ENCODE measurements at regions not wholly inside any gene's neighbourhood (a gene's known extent, or its start where the extent isn't known, plus 50 kb on each side); places are given as distances from the start of the nearest gene placed in this dataset.

DNA sequence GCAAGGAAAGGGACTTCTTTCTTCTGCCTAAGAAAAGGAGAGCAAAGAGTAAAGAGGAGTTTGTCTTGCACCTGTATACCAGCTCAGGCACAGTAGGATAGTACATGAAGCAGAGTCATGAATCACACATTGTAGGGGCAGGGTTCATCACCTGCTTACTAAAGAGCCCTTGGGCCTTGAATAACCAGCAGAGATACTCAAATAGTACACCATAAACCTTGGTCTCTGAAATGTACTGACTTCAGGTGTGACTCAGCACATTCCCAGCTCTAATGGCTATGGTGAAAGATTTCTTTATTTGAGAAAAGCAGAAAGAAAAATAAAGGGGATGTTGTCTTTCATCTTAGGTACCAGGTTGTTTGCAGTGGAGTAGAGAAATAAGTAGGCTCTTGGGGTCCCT is 122.8 kb downstream of the KDM5D start:
- intact Hi-C loops (cut with DNase I; ENCODE audit: low total_unique reads): no loop called here

GRCh38 chrY:19601113-19601512 is 143.4 kb downstream of the KDM5D start:
- H3K4me3 ChIP-seq: no peak overlapping the region
- H3K36me3 ChIP-seq: no peaks in the 10 kb centered on the region
- H3K27ac ChIP-seq: no peak overlapping the region
- no peak for DNase-seq (ENCODE audit: low spot score in 2 of 2)
- H3K9me3 ChIP-seq: no peaks in the 10 kb centered on the region
- H3K4me1 ChIP-seq: no peaks in the 10 kb centered on the region
- intact Hi-C loops (cut with DNase I; ENCODE audit: low total_unique reads): no loop called here
- H3K27me3 ChIP-seq: no peaks in the 10 kb centered on the region
- TF ChIP-seq, protein P1, sequence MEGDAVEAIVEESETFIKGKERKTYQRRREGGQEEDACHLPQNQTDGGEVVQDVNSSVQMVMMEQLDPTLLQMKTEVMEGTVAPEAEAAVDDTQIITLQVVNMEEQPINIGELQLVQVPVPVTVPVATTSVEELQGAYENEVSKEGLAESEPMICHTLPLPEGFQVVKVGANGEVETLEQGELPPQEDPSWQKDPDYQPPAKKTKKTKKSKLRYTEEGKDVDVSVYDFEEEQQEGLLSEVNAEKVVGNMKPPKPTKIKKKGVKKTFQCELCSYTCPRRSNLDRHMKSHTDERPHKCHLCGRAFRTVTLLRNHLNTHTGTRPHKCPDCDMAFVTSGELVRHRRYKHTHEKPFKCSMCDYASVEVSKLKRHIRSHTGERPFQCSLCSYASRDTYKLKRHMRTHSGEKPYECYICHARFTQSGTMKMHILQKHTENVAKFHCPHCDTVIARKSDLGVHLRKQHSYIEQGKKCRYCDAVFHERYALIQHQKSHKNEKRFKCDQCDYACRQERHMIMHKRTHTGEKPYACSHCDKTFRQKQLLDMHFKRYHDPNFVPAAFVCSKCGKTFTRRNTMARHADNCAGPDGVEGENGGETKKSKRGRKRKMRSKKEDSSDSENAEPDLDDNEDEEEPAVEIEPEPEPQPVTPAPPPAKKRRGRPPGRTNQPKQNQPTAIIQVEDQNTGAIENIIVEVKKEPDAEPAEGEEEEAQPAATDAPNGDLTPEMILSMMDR (IDR thresholded peaks at IDR 0.05): no peak
- TF ChIP-seq POLR2AphosphoS5 (IDR thresholded peaks at IDR 0.05): no peak
- no peak for TF ChIP-seq POLR2A (IDR thresholded peaks at IDR 0.05)

More for the DNA sequence above, 122.8 kb downstream of the KDM5D start:
- DNase-seq (ENCODE audit: low spot score in 2 of 2): no peak
- no peaks in the 10 kb centered on the region for H3K36me3 ChIP-seq
- H3K4me3 ChIP-seq: no peak overlapping the region
- H3K27ac ChIP-seq: no peak overlapping the region
- no peaks in the 10 kb centered on the region for H3K9me3 ChIP-seq
- H3K27me3 ChIP-seq: no peaks in the 10 kb centered on the region
- TF ChIP-seq, protein P1 (IDR thresholded peaks at IDR 0.05): no peak
- no peak for TF ChIP-seq POLR2A (IDR thresholded peaks at IDR 0.05)
- no peaks in the 10 kb centered on the region for H3K4me1 ChIP-seq

DNA sequence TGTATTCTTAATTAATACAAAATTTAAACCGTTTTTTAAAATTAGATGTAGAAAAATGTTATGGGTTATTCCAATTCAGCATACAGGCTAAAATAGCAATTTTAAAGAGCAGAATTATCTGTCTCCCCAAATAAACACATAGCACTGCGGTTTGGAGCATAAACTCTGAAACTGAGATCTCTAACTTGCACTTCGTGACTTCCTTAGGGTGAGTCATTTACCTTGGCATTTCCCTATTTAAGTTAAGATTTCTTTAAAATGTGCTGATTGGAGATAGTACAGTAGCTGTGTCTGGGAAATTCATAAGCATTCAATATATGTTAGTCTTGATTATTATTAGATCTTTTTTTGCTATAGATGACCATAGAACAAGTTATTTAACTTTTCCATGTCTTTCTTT is 143.8 kb downstream of the KDM5D start:
- Histone ChIP-seq H3K27me3 (no peaks in the 10 kb centered on the region), H3K36me3 (no peaks in the 10 kb centered on the region), H3K27ac (no peak overlapping the region), H3K4me1 (no peaks in the 10 kb centered on the region), H3K4me3 (no peak overlapping the region), H3K9me3 (no peaks in the 10 kb centered on the region)
- TF ChIP-seq, protein P1 (IDR thresholded peaks at IDR 0.05): no peak
- no peak for DNase-seq (ENCODE audit: low spot score in 2 of 2)
- intact Hi-C loops (cut with DNase I; ENCODE audit: low total_unique reads): no loop called here

DNA sequence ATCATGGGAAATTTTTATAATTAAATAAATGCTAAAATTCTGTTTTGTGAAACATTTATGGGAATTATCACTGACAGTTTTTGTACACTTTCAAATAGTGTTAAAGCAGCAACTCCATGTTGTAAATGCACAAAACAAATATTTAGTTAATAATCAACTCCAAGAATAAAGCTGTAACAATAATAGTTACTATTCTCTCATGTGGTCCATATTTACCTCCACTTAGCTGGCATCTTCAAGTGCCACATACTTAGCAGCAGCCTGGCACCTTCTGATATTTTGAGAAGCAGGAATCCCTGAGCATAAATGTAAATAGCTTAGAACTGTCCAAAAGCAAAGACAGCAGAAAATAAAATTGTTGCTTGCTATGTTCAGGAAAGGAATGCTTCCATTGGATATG is 154.3 kb downstream of the KDM5D start:
- Histone ChIP-seq H3K9me3 (no peaks in the 10 kb centered on the region), H3K27ac (no peak overlapping the region), H3K36me3 (no peaks in the 10 kb centered on the region), H3K4me1 (no peaks in the 10 kb centered on the region), H3K27me3 (no peaks in the 10 kb centered on the region), H3K4me3 (no peak overlapping the region)
- TF ChIP-seq, protein P1 (IDR thresholded peaks at IDR 0.05): no peak
- TF ChIP-seq POLR2AphosphoS5 (IDR thresholded peaks at IDR 0.05) (no peak), POLR2A (IDR thresholded peaks at IDR 0.05) (no peak)
- intact Hi-C loops (cut with DNase I; ENCODE audit: low total_unique reads): no loop called here
- DNase-seq (ENCODE audit: low spot score in 2 of 2): no peak

- intact Hi-C loops (cut with DNase I; ENCODE audit: low total_unique reads): no loop called here
- Histone ChIP-seq H3K27ac (no peak overlapping the region), H3K4me1 (no peaks in the 10 kb centered on the region), H3K9me3 (no peaks in the 10 kb centered on the region), H3K4me3 (no peak overlapping the region), H3K27me3 (no peaks in the 10 kb centered on the region), H3K36me3 (no peaks in the 10 kb centered on the region)
- no peak for TF ChIP-seq POLR2AphosphoS5 (IDR thresholded peaks at IDR 0.05)
- TF ChIP-seq, protein P1 (IDR thresholded peaks at IDR 0.05): no peak
- no peak for TF ChIP-seq POLR2A (IDR thresholded peaks at IDR 0.05)
- DNase-seq (ENCODE audit: low spot score in 2 of 2): no peak
Observed at GRCh38 chrY:19589664-19590063, 154.9 kb downstream of the KDM5D start.
